ENCODE measurements at regions not wholly inside any gene's neighbourhood (a gene's known extent, or its start where the extent isn't known, plus 50 kb on each side); places are given as distances from the start of the nearest gene placed in this dataset.
A peak's percentile ranks its signal among the peaks of the same experiment; 100 is the strongest.

GRCh38 chr20:52496191-52496590, 304.6 kb upstream of the ZFP64 start:
- intact Hi-C loops (cut with DNase I; ENCODE audit: low total_unique reads), result no loop called here
- no peak for TF ChIP-seq CTCF (IDR thresholded peaks at IDR 0.05)
- Histone ChIP-seq H3K36me3 (no peaks in the 10 kb centered on the region), H3K9me3 (no peaks in the 10 kb centered on the region), H3K4me3 (no peak overlapping the region), H3K27ac (no peak overlapping the region), H3K27me3 (no peaks in the 10 kb centered on the region), H3K4me1 (no peaks in the 10 kb centered on the region)
- no peak for DNase-seq

- no peak overlapping the region for H3K27ac ChIP-seq
- no peaks in the 10 kb centered on the region for H3K9me3 ChIP-seq
- no peak for TF ChIP-seq CTCF (IDR thresholded peaks at IDR 0.05)
- H3K4me3 ChIP-seq, result no peak overlapping the region
- no peak for DNase-seq
- intact Hi-C loops (cut with DNase I; ENCODE audit: low total_unique reads), result no loop called here
- H3K27me3 ChIP-seq, result no peaks in the 10 kb centered on the region
- no peaks in the 10 kb centered on the region for H3K36me3 ChIP-seq
- no peaks in the 10 kb centered on the region for H3K4me1 ChIP-seq
These were observed 302.7 kb upstream of the ZFP64 start for GRCh38 chr20:52494244-52494643.

GRCh38 chr20:52493171-52493721, 301.7 kb upstream of the ZFP64 start:
- no peak for DNase-seq
- Histone ChIP-seq H3K27ac (no peak overlapping the region), H3K9me3 (no peaks in the 10 kb centered on the region), H3K4me3 (peak overlapping the region in 1 of 2 donors; percentile 5), H3K27me3 (no peaks in the 10 kb centered on the region), H3K36me3 (no peaks in the 10 kb centered on the region), H3K4me1 (no peaks in the 10 kb centered on the region)
- no peak for TF ChIP-seq CTCF (IDR thresholded peaks at IDR 0.05)
- intact Hi-C loops (cut with DNase I; ENCODE audit: low total_unique reads), result no loop called here

GRCh38 chr20:52490711-52491430, 299.3 kb upstream of the ZFP64 start:
- Histone ChIP-seq H3K4me3 (no peak overlapping the region), H3K27me3 (no peaks in the 10 kb centered on the region), H3K27ac (no peak overlapping the region), H3K9me3 (no peaks in the 10 kb centered on the region), H3K36me3 (no peaks in the 10 kb centered on the region), H3K4me1 (no peaks in the 10 kb centered on the region)
- no peak for DNase-seq
- no peak for TF ChIP-seq CTCF (IDR thresholded peaks at IDR 0.05)
- intact Hi-C loops (cut with DNase I; ENCODE audit: low total_unique reads), result no loop called here

- no peaks in the 10 kb centered on the region for H3K36me3 ChIP-seq
- intact Hi-C loops (cut with DNase I; ENCODE audit: low total_unique reads), result no loop called here
- no peak for TF ChIP-seq CTCF (IDR thresholded peaks at IDR 0.05)
- H3K4me1 ChIP-seq, result no peaks in the 10 kb centered on the region
- H3K27ac ChIP-seq, result no peak overlapping the region
- no peaks in the 10 kb centered on the region for H3K27me3 ChIP-seq
- H3K4me3 ChIP-seq, result no peak overlapping the region
- no peak for DNase-seq
- no peaks in the 10 kb centered on the region for H3K9me3 ChIP-seq
These were observed 292.9 kb upstream of the ZFP64 start for GRCh38 chr20:52484438-52484837.

Measured in tibial artery (tissue), 4 donors.